ENCODE measurements at regions not wholly inside any gene's neighbourhood (a gene's known extent, or its start where the extent isn't known, plus 50 kb on each side); places are given as distances from the start of the nearest gene placed in this dataset.

DNA sequence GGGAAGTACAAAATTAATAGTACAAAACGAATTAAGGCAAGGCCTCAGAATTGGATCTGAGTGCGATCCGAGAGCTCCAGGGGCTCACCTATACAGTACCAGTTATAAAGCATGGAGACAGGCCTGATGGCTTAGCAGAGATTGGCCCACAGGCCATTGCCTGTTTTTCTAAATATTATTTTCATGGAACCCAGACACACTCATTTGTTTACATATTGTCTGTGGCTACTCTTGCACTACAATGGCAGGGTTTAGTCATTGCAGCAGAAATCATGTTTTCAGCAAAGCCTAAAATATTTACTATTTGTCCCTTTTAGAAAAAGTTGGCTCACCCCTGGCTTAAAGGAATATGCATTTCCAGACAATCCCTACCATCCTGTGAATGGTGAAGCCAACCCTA lies 578.9 kb downstream of the PLPP3 start:
- intact Hi-C loops (cut with micrococcal nuclease; ENCODE audit: unreplicated experiment) = no loop called here
- Histone ChIP-seq H3K9me2 (ENCODE audit: insufficient read depth, low read length) (no peaks in the 10 kb centered on the region), H4K20me1 (ENCODE audit: insufficient read depth, low read length) (no peaks in the 10 kb centered on the region), H3K4me3 (ENCODE audit: low read depth, low read length, poor library complexity, severe bottlenecking) (no peak overlapping the region), H3K36me3 (ENCODE audit: insufficient read depth, low read length) (no peaks in the 10 kb centered on the region), H3K4me2 (ENCODE audit: low read length) (no peak overlapping the region), H2AFZ (ENCODE audit: low read length) (no peak overlapping the region), H3K4me1 (ENCODE audit: insufficient read depth, low read length, poor library complexity, severe bottlenecking) (no peaks in the 10 kb centered on the region), H3K79me2 (ENCODE audit: insufficient read depth, low read depth, low read length) (no peaks in the 10 kb centered on the region), H3K27ac (ENCODE audit: low read depth, low read length, poor library complexity, severe bottlenecking) (no peak overlapping the region), H3K9me3 (ENCODE audit: low read length) (no peaks in the 10 kb centered on the region)
- CTCF ChIA-PET (ENCODE audit: unreplicated experiment) = no interaction called here
- POLR2A ChIA-PET = no interaction called here
- DNase-seq (ENCODE audit: low spot score) = no peak
- no TSS peak for BruUV-seq (replicated peaks)
- TF ChIP-seq CTCF (conservative IDR thresholded peaks at IDR 0.05; ENCODE audit: low read length) (no peak), EZH2phosphoT487 (IDR thresholded peaks at IDR 0.05; ENCODE audit: borderline replicate concordance, low read depth, low read length) (no peak)

- TF ChIP-seq CTCF (conservative IDR thresholded peaks at IDR 0.05; ENCODE audit: low read length) = no peak
- TF ChIP-seq EZH2phosphoT487 (IDR thresholded peaks at IDR 0.05; ENCODE audit: borderline replicate concordance, low read depth, low read length) = no peak
- no peaks in the 10 kb centered on the region for H4K20me1 ChIP-seq (ENCODE audit: insufficient read depth, low read length)
- CTCF ChIA-PET (ENCODE audit: unreplicated experiment) = no interaction called here
- no peak for DNase-seq (ENCODE audit: low spot score)
- H3K9me2 ChIP-seq (ENCODE audit: insufficient read depth, low read length) = no peaks in the 10 kb centered on the region
- H3K4me1 ChIP-seq (ENCODE audit: insufficient read depth, low read length, poor library complexity, severe bottlenecking) = no peaks in the 10 kb centered on the region
- POLR2A ChIA-PET = interaction anchor here (0.6 kb wide), 1 partner anchor 741 kb away, joined by 4 read pairs; no protein-coding TSS in a partner anchor
- no peak overlapping the region for H3K4me3 ChIP-seq (ENCODE audit: low read depth, low read length, poor library complexity, severe bottlenecking)
- H3K9me3 ChIP-seq (ENCODE audit: low read length) = no peaks in the 10 kb centered on the region
- BruUV-seq (replicated peaks) = no TSS peak
- no peak overlapping the region for H2AFZ ChIP-seq (ENCODE audit: low read length)
- no peak overlapping the region for H3K4me2 ChIP-seq (ENCODE audit: low read length)
- intact Hi-C loops (cut with micrococcal nuclease; ENCODE audit: unreplicated experiment) = no loop called here
- H3K36me3 ChIP-seq (ENCODE audit: insufficient read depth, low read length) = no peaks in the 10 kb centered on the region
- no peaks in the 10 kb centered on the region for H3K79me2 ChIP-seq (ENCODE audit: insufficient read depth, low read depth, low read length)
- H3K27ac ChIP-seq (ENCODE audit: low read depth, low read length, poor library complexity, severe bottlenecking) = no peak overlapping the region
Measured at GRCh38 chr1:55997536-55997935, 581.8 kb downstream of the PLPP3 start.

GRCh38 chr1:55993646-55994318 lies 585.6 kb downstream of the PLPP3 start:
- H3K4me2 ChIP-seq (ENCODE audit: low read length) = no peak overlapping the region
- H3K79me2 ChIP-seq (ENCODE audit: insufficient read depth, low read depth, low read length) = no peaks in the 10 kb centered on the region
- H2AFZ ChIP-seq (ENCODE audit: low read length) = no peak overlapping the region
- H4K20me1 ChIP-seq (ENCODE audit: insufficient read depth, low read length) = no peaks in the 10 kb centered on the region
- CTCF ChIA-PET (ENCODE audit: unreplicated experiment) = no interaction called here
- intact Hi-C loops (cut with micrococcal nuclease; ENCODE audit: unreplicated experiment) = no loop called here
- no peak overlapping the region for H3K27ac ChIP-seq (ENCODE audit: low read depth, low read length, poor library complexity, severe bottlenecking)
- POLR2A ChIA-PET = no interaction called here
- H3K4me1 ChIP-seq (ENCODE audit: insufficient read depth, low read length, poor library complexity, severe bottlenecking) = no peaks in the 10 kb centered on the region
- no peak for TF ChIP-seq EZH2phosphoT487 (IDR thresholded peaks at IDR 0.05; ENCODE audit: borderline replicate concordance, low read depth, low read length)
- no peak for TF ChIP-seq CTCF (conservative IDR thresholded peaks at IDR 0.05; ENCODE audit: low read length)
- no peak for DNase-seq (ENCODE audit: low spot score)
- no peaks in the 10 kb centered on the region for H3K9me3 ChIP-seq (ENCODE audit: low read length)
- H3K9me2 ChIP-seq (ENCODE audit: insufficient read depth, low read length) = no peaks in the 10 kb centered on the region
- no peaks in the 10 kb centered on the region for H3K36me3 ChIP-seq (ENCODE audit: insufficient read depth, low read length)
- no peak overlapping the region for H3K4me3 ChIP-seq (ENCODE audit: low read depth, low read length, poor library complexity, severe bottlenecking)
- BruUV-seq (replicated peaks) = no TSS peak
